Spleen (tissue), 7 donors: ENCODE measurements at regions not wholly inside any gene's neighbourhood (a gene's known extent, or its start where the extent isn't known, plus 50 kb on each side); places are given as distances from the start of the nearest gene placed in this dataset.

ENCODE experiments used
- POLR2A ChIP-seq, 3 donors: fragments of 450-650 bp; IDR thresholded peaks; one replicate each; pipeline ENCODE4 v1.5.1; 2017; ENCODE audit warnings: antibody characterized with exemption in 3 of 3, mild to moderate bottlenecking in 1 of 3
- POLR2AphosphoS5 ChIP-seq, 3 donors: sonication (generic); formaldehyde crosslinking; IDR thresholded peaks; one replicate each; pipeline ENCODE4 v1.5.1; 2017; ENCODE audit warnings: antibody characterized with exemption in 3 of 3
- TF ChIP-seq, protein P1 (sequence below), 11 experiments: fragments of 200-600 bp in 7 of 11; fragments of 450-650 bp in 4 of 11; sonication (generic) in 4 of 11; IDR thresholded peaks in 8 of 11; conservative IDR thresholded peaks in 3 of 11; 1 replicate in 7 of 11; 2 replicates in 4 of 11; pipeline versions ENCODE4 v1.4.0 to v1.8.0; 2016 to 2021; ENCODE audit warnings: antibody characterized with exemption in 11 of 11, inconsistent platforms in 4 of 11, mild to moderate bottlenecking in 1 of 11
- donor health status: DM: no; HTN: no; CAD: no; lungs with moderate emphysema.
- donor health status: DM: no; HTN: no; CAD: no.
- donor health status: DM: no; HTN: no; CAD: no.

DNA sequence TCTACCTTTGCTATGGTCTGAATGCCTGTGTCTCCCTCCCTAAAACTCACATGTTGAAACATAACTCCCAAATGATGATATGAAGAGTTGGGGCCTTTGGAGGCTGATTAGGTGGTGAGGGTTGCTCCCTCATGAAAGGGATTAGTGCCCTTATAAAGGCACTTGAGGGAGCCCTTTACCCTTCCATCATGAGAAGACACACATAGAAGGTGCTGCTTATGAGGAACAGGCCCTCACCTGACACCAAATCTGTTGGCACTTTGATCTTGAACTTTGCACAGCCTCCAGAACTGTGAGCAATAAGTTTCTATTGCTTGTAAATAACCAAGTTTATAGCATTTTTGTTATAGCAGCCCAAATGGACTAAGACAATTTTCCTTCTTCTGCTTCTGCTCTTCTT is 76.2 kb upstream of the ADAMTS9 start:
- TF ChIP-seq, protein P1, sequence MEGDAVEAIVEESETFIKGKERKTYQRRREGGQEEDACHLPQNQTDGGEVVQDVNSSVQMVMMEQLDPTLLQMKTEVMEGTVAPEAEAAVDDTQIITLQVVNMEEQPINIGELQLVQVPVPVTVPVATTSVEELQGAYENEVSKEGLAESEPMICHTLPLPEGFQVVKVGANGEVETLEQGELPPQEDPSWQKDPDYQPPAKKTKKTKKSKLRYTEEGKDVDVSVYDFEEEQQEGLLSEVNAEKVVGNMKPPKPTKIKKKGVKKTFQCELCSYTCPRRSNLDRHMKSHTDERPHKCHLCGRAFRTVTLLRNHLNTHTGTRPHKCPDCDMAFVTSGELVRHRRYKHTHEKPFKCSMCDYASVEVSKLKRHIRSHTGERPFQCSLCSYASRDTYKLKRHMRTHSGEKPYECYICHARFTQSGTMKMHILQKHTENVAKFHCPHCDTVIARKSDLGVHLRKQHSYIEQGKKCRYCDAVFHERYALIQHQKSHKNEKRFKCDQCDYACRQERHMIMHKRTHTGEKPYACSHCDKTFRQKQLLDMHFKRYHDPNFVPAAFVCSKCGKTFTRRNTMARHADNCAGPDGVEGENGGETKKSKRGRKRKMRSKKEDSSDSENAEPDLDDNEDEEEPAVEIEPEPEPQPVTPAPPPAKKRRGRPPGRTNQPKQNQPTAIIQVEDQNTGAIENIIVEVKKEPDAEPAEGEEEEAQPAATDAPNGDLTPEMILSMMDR (IDR thresholded peaks at IDR 0.05 in 8 of 11, conservative IDR thresholded peaks at IDR 0.05 in 3 of 11) = no peak
- TF ChIP-seq POLR2A (IDR thresholded peaks at IDR 0.05) (no peak), POLR2AphosphoS5 (IDR thresholded peaks at IDR 0.05) (no peak)
